GM12878 (cell line): ENCODE measurements at regions not wholly inside any gene's neighbourhood (a gene's known extent, or its start where the extent isn't known, plus 50 kb on each side); places are given as distances from the start of the nearest gene placed in this dataset.

Experiments
- ATAC-seq: fragments of 200-7000 bp; cut with Tn5 transposase; 3 replicates; pipeline ENCODE4 v1.9.1; 2020; ENCODE audit warnings: mild to moderate bottlenecking, moderate library complexity
- BruUV-seq: library from RNA; stranded (reverse); fragments of 400-500 nt; replicated peaks from 2 replicates; lab custom pipeline; 2021; lab: Mats Ljungman, UMichigan
- CTCF ChIA-PET: fragments of 300-600 bp; sonication (Branson Sonifier 250); formaldehyde crosslinking; extraction: SDS; loops from one replicate; lab custom pipeline; 2021; ENCODE audit warnings: inconsistent platforms; lab: Yijun Ruan, JAX
- POLR2A ChIA-PET: fragments of 350-600 bp; formaldehyde crosslinking; extraction: SDS; loops from one replicate; lab custom pipeline; 2021; ENCODE audit warnings: inconsistent platforms; lab: Charles Lee
- RAD21 ChIA-PET: fragments of 300-600 bp; sonication (Branson Sonifier 250); formaldehyde crosslinking; loops from one replicate; lab custom pipeline; 2023; ENCODE audit warnings: antibody characterized with exemption; ENCODE audit not compliant: unreplicated experiment; lab: Charles Lee
- SMC1A ChIA-PET: fragments of 300-600 bp; sonication (Branson Sonifier 250); formaldehyde crosslinking; loops from one replicate; lab custom pipeline; 2023; ENCODE audit not compliant: unreplicated experiment, uncharacterized antibody; lab: Charles Lee
- DNase-seq: peaks from one replicate; pipeline ENCODE4 v3.0.0-alpha.2; 2011; ENCODE audit warnings: low read depth, low spot score
- FAIRE-seq: peaks from 3 replicates; lab custom pipeline; 2011; peaks lifted over from hg19 to GRCh38; lab: Jason Lieb, UNC
- H2AFZ ChIP-seq: 2 replicates; pipeline ENCODE4 v1.6.0; 2011; ENCODE audit warnings: low read depth, low read length, control low read depth; ENCODE audit not compliant: control insufficient read depth
- H3K27ac ChIP-seq: 2 replicates; pipeline ENCODE4 v1.5.1; 2011; ENCODE audit warnings: control low read depth; ENCODE audit not compliant: control insufficient read depth, insufficient read depth
- H3K27me3 ChIP-seq, 2 experiments: replicated peaks in 1 of 2; 2 replicates each; pipeline versions ENCODE4 v1.6.0 to v1.6.1; 2011; ENCODE audit warnings: low read length in 1 of 2; ENCODE audit not compliant: control insufficient read depth in 2 of 2, insufficient read depth in 2 of 2
- H3K36me3 ChIP-seq, 2 experiments: 2 replicates each; pipeline ENCODE4 v1.5.1; 2011; ENCODE audit warnings: low read length in 1 of 2; ENCODE audit not compliant: control insufficient read depth in 2 of 2, insufficient read depth in 2 of 2
- H3K4me1 ChIP-seq: 2 replicates; pipeline ENCODE4 v1.6.1; 2011; ENCODE audit warnings: mild to moderate bottlenecking, low read length, moderate library complexity, mixed read lengths; ENCODE audit not compliant: control insufficient read depth, insufficient read depth
- H3K4me2 ChIP-seq: 2 replicates; pipeline ENCODE4 v1.6.0; 2011; ENCODE audit warnings: control low read depth; ENCODE audit not compliant: control insufficient read depth, insufficient read depth
- H3K4me3 ChIP-seq: fragments of 200-600 bp; sonication (generic); 2 replicates; pipeline ENCODE4 v1.5.1; 2016
- H3K79me2 ChIP-seq: 2 replicates; pipeline ENCODE4 v1.6.0; 2011; ENCODE audit warnings: low read length; ENCODE audit not compliant: control insufficient read depth, insufficient read depth
- H3K9ac ChIP-seq: 2 replicates; pipeline ENCODE4 v1.8.0; 2011; ENCODE audit warnings: low read length, control low read depth, mixed read lengths; ENCODE audit not compliant: control insufficient read depth, insufficient read depth
- H3K9me3 ChIP-seq: replicated peaks from 3 replicates; pipeline ENCODE4 v1.5.1; 2011; ENCODE audit warnings: mild to moderate bottlenecking, low read length; ENCODE audit not compliant: control insufficient read depth, insufficient read depth
- H4K20me1 ChIP-seq: 2 replicates; pipeline ENCODE4 v1.6.0; 2011; ENCODE audit not compliant: control insufficient read depth, insufficient read depth
- BCL3 ChIP-seq: IDR thresholded peaks from 2 replicates; pipeline ENCODE4 v1.6.1; 2011; ENCODE audit warnings: borderline replicate concordance, low read depth, mild to moderate bottlenecking, moderate library complexity, low read length; ENCODE audit not compliant: insufficient read depth, poor library complexity, severe bottlenecking
- CHD1 ChIP-seq: IDR thresholded peaks from 2 replicates; pipeline ENCODE4 v1.6.1; 2012; ENCODE audit warnings: low read depth, low read length, improper control_type of control experiment
- EP300 ChIP-seq, 2 experiments: fragments of 150-350 bp in 1 of 2; IDR thresholded peaks; 2 replicates each; pipeline ENCODE4 v1.6.1; 2011 to 2012; ENCODE audit warnings: low read depth in 2 of 2, low read length in 2 of 2, borderline replicate concordance in 1 of 2, improper control_type of control experiment in 1 of 2, inconsistent platforms in 1 of 2; ENCODE audit not compliant: control insufficient read depth in 1 of 2
- GATAD2B ChIP-seq: fragments of 450-650 bp; conservative IDR thresholded peaks from 2 replicates; pipeline ENCODE4 v1.6.1; 2017; ENCODE audit warnings: low read depth, mild to moderate bottlenecking, moderate library complexity
- JUNB ChIP-seq: IDR thresholded peaks from 2 replicates; pipeline ENCODE4 v1.6.1; 2016; ENCODE audit warnings: antibody characterized with exemption, mild to moderate bottlenecking
- NFXL1 ChIP-seq: fragments of 450-650 bp; IDR thresholded peaks from 2 replicates; pipeline ENCODE4 v1.6.1; 2017; ENCODE audit warnings: antibody characterized with exemption, mild to moderate bottlenecking, borderline replicate concordance
- RAD21 ChIP-seq: IDR thresholded peaks from 2 replicates; pipeline ENCODE4 v1.6.1; 2011; ENCODE audit warnings: mild to moderate bottlenecking, low read depth, low read length, moderate library complexity; ENCODE audit not compliant: insufficient read depth
- RFX5 ChIP-seq: IDR thresholded peaks from 2 replicates; pipeline ENCODE4 v1.6.1; 2011; ENCODE audit warnings: low read depth, low read length, improper control_type of control experiment
- RUNX3 ChIP-seq: IDR thresholded peaks from 2 replicates; pipeline ENCODE4 v1.6.1; 2012; ENCODE audit warnings: low read length, inconsistent platforms
- SRF ChIP-seq, 2 experiments: IDR thresholded peaks; 2 replicates each; pipeline ENCODE4 v1.6.1; 2011; ENCODE audit warnings: low read depth in 2 of 2, low read length in 2 of 2, mild to moderate bottlenecking in 1 of 2, moderate library complexity in 1 of 2
- TAF1 ChIP-seq: IDR thresholded peaks from 2 replicates; pipeline ENCODE4 v1.6.1; 2011; ENCODE audit warnings: mild to moderate bottlenecking, low read depth, low read length, borderline replicate concordance
- TBL1XR1 ChIP-seq: IDR thresholded peaks from 2 replicates; pipeline ENCODE4 v1.6.1; 2012; ENCODE audit warnings: low read depth, low read length, improper control_type of control experiment
- YY1 ChIP-seq: IDR thresholded peaks from 2 replicates; pipeline ENCODE4 v1.6.1; 2011; ENCODE audit warnings: low read depth, mild to moderate bottlenecking, low read length
- ZNF274 ChIP-seq: IDR thresholded peaks from one replicate; pipeline ENCODE4 v1.8.0; 2011; ENCODE audit not compliant: insufficient read length, insufficient read depth
- ZNF384 ChIP-seq: IDR thresholded peaks from 2 replicates; pipeline ENCODE4 v1.6.1; 2012; ENCODE audit warnings: low read depth, mild to moderate bottlenecking, low read length, improper control_type of control experiment, borderline replicate concordance
- WGBS: methylation state at CpG from one replicate; pipeline ENCODE4 v1.1.6; 2016; ENCODE audit warnings: low lambda C conversion rate; ENCODE audit not compliant: insufficient replicate concordance, insufficient coverage; ENCODE audit errors: missing lambda C conversion rate; 5-methylcytosine and 5-hydroxymethylcytosine counted together
- in situ Hi-C: fragments of 300-500 bp; cut with MboI; formaldehyde crosslinking; loops from 9 replicates; pipeline ENCODE4 v1.14.3; 2018; ENCODE audit warnings: mixed read lengths
- intact Hi-C: fragments of 100-400 bp; cut with micrococcal nuclease; formaldehyde crosslinking; loops from one replicate; pipeline ENCODE4 v1.14.2; 2022; ENCODE audit not compliant: unreplicated experiment
- TF ChIP-seq, protein P1 (sequence below): fragments of 450-650 bp; IDR thresholded peaks from 2 replicates; pipeline ENCODE4 v1.6.1; 2017; ENCODE audit warnings: borderline replicate concordance

DNA sequence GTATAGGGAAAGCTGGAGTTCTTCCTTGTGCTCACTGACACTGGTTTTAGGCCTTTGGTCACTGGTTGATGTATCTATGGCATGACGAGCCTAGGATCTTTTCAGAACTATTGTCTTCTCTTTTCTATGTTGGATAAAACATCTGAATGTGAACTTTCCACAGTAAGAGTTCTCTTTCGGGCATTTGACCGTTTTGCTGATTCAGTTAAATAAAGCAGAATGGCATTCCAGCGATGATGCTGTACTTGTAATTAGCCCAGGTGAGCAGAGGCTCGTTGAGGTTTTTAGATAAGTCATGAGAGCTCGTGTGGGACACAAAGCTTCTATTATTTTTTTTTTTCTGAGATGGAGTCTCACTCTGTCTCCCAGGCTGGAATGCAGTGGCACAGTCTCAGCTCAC lies 160.2 kb upstream of the DPP6 start (continued):
- no peak for TF ChIP-seq BCL3
- TF ChIP-seq, protein P1, sequence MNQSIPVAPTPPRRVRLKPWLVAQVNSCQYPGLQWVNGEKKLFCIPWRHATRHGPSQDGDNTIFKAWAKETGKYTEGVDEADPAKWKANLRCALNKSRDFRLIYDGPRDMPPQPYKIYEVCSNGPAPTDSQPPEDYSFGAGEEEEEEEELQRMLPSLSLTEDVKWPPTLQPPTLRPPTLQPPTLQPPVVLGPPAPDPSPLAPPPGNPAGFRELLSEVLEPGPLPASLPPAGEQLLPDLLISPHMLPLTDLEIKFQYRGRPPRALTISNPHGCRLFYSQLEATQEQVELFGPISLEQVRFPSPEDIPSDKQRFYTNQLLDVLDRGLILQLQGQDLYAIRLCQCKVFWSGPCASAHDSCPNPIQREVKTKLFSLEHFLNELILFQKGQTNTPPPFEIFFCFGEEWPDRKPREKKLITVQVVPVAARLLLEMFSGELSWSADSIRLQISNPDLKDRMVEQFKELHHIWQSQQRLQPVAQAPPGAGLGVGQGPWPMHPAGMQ: no peak
- no peak for TF ChIP-seq ZNF274
- no peak for TF ChIP-seq RAD21
- TF ChIP-seq TBL1XR1: no peak
- TF ChIP-seq JUNB: no peak
- TF ChIP-seq YY1: no peak
- TF ChIP-seq TAF1: no peak

- H3K9me3 ChIP-seq: no peaks in the 10 kb centered on the region
- no peak for ATAC-seq
- in situ Hi-C loops: no loop called here
- RAD21 ChIA-PET: no interaction called here
- intact Hi-C loops: no loop called here
- TF ChIP-seq CHD1: no peak
- no peak for TF ChIP-seq RFX5
- TF ChIP-seq NFXL1: no peak
- no peak for TF ChIP-seq ZNF384
- TF ChIP-seq SRF (IDR thresholded peaks at IDR 0.05; ENCODE audit: low read depth in 2 of 2, low read length in 2 of 2): no peak
- TF ChIP-seq GATAD2B: no peak
- TF ChIP-seq RUNX3: no peak
- TF ChIP-seq EP300 (IDR thresholded peaks at IDR 0.05; ENCODE audit: borderline replicate concordance in 1 of 2, control insufficient read depth in 1 of 2, low read depth in 2 of 2, low read length in 2 of 2): no peak
- DNase-seq: no peak
- WGBS: 13% methylated on average over 3 of the region's 3 CpGs
- no peak overlapping the region for H3K4me3 ChIP-seq
- H3K36me3 ChIP-seq: no peaks in the 10 kb centered on the region
- no peak overlapping the region for H3K9ac ChIP-seq
- BruUV-seq: no TSS peak
- no peak overlapping the region for H3K4me2 ChIP-seq
- no peak overlapping the region for H2AFZ ChIP-seq
- POLR2A ChIA-PET: no interaction called here
- H3K27ac ChIP-seq: no peak overlapping the region
- SMC1A ChIA-PET: no interaction called here
- H3K4me1 ChIP-seq: no peaks in the 10 kb centered on the region
- no peaks in the 10 kb centered on the region for H3K79me2 ChIP-seq
- no peak for FAIRE-seq
- no peaks in the 10 kb centered on the region for H3K27me3 ChIP-seq
- CTCF ChIA-PET: no interaction called here
- H4K20me1 ChIP-seq: no peaks in the 10 kb centered on the region
Observed at GRCh38 chr7:153902862-153903261, 149.3 kb upstream of the DPP6 start.
